ENCODE measurements at regions not wholly inside any gene's neighbourhood (a gene's known extent, or its start where the extent isn't known, plus 50 kb on each side); places are given as distances from the start of the nearest gene placed in this dataset.

DNA sequence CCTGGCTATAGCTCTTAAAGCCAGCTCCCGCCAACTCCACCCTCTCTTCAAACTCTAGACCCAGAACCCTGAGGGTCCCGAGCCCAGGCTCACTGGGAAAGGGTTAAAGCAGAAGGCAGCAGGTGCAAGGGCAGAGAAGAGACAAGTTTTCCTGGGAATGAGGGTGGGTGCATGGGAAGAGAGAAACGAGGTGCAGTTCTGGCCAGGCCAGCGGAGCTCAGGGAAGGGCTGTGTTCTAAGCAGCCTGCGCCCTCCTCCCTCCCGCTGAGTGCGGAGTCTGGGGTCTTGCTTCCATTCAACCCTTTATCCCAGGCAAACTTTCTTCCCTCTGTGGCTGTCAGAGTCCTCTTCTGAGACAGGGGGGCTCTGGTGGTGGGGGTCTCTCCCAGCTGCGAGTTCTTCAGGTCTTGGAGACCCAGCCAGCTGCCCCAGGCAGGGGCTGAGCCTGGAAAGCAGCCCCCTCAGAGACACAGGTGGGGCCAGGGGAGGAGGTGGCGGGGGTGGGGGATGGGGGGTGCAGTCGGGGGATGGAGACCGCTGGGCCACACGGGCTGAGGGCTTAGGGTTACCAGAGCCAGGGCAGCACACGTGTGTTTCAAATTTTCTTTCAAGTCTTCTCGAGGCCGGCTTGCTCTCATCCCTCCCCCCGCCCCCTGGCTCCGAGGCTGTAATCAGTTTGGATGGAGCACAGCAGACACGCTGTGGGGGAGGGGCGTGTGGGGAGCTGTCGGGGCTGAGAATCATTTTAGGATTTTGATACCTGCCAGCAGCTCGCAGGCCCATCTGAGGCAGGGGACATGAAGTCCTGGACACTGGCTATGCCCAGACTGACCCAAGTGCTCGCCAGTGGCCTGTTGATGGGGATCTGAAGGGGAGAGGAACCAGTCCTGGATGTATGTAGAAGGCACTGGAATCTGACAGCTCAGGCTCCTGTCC, 169.6 kb upstream of the SMIM23 start:
- in situ Hi-C loops (cut with HindIII; ENCODE audit: low pct_unique_long_range_greater_than_20kb, low sequenced_read_pairs) = no loop called here

GRCh38 chr5:171617266-171617665, 168.4 kb upstream of the SMIM23 start:
- DNase-seq (ENCODE audit: low read depth) = no peak
- in situ Hi-C loops (cut with HindIII; ENCODE audit: low pct_unique_long_range_greater_than_20kb, low sequenced_read_pairs) = no loop called here

More for the DNA sequence above, 169.6 kb upstream of the SMIM23 start:
- DNase-seq (ENCODE audit: low read depth) = no peak

- in situ Hi-C loops (cut with HindIII; ENCODE audit: low pct_unique_long_range_greater_than_20kb, low sequenced_read_pairs) = no loop called here
- DNase-seq (ENCODE audit: low read depth) = no peak
These were observed 167.6 kb upstream of the SMIM23 start for GRCh38 chr5:171617817-171618591.

DNA sequence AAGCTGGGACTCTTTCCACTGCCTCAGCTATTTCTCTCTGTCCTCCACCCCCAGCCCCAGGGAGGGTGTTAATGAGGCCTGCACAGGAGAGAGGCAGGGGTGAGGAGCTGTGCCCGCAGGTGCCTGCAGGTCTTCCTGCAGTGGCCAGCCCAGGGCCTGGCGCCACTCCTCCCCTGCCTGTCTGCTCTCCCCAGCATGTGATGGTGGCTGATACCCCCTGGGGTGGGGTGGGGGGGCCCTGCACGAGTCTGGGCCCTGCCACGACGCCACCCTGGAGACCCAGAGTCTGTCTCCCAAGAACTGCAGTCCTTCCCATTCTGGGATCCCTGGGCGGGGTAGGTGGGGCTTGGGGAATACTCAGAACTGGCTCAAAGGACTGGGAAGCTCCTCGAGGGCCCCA, 166.4 kb upstream of the SMIM23 start:
- no peak for DNase-seq (ENCODE audit: low read depth)
- in situ Hi-C loops (cut with HindIII; ENCODE audit: low pct_unique_long_range_greater_than_20kb, low sequenced_read_pairs) = no loop called here

- DNase-seq (ENCODE audit: low read depth) = no peak
These were observed 165.9 kb upstream of the SMIM23 start for GRCh38 chr5:171619744-171620143.

GRCh38 chr5:171622010-171622409, 163.6 kb upstream of the SMIM23 start:
- no peak for DNase-seq (ENCODE audit: low read depth)
- in situ Hi-C loops (cut with HindIII; ENCODE audit: low pct_unique_long_range_greater_than_20kb, low sequenced_read_pairs) = no loop called here

More at GRCh38 chr5:171619744-171620143, 165.9 kb upstream of the SMIM23 start:
- in situ Hi-C loops (cut with HindIII; ENCODE audit: low pct_unique_long_range_greater_than_20kb, low sequenced_read_pairs) = no loop called here

DNA sequence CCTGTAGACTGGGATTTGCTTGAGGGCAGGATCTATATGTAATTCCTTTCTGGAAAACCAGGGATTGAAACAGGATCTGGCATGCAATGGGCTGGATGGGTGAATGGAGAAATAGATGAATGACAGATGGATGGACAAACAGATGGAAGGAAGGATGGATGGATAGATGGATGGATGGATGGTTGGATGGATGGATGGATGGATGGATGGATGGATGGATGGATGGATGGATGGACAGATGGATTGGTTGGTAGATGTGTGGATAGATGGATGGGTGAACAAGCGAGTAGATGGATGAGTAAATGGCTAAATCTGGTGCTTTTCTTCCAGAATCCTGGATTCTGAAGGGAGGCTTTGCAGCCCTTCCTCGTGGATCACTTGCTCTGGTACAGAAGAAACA, 162.5 kb upstream of the SMIM23 start:
- no peak for DNase-seq (ENCODE audit: low read depth)
- in situ Hi-C loops (cut with HindIII; ENCODE audit: low pct_unique_long_range_greater_than_20kb, low sequenced_read_pairs) = no loop called here

GRCh38 chr5:171623551-171624097, 162.0 kb upstream of the SMIM23 start:
- DNase-seq (ENCODE audit: low read depth) = no peak
- in situ Hi-C loops (cut with HindIII; ENCODE audit: low pct_unique_long_range_greater_than_20kb, low sequenced_read_pairs) = no loop called here

DNA sequence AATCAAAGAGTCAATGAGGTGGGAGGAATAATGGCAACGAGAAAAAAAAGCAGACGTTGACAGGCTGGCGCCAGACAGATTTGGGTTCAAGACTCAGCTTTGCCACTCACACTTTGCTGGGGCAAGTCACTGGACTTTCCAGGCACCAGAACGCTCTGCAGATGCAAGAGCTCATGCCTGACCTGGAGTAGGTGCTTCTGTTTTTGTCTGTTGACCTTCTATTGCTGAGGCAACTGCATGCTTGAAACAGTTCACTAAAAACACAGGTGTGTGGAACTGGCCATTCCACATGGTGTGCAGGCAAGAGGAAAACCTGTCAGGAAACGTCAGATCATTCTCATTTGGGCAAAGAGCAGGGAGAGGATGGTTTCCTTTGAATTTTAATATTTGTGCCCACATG, 161.2 kb upstream of the SMIM23 start:
- DNase-seq (ENCODE audit: low read depth) = no peak
- in situ Hi-C loops (cut with HindIII; ENCODE audit: low pct_unique_long_range_greater_than_20kb, low sequenced_read_pairs) = no loop called here

- in situ Hi-C loops (cut with HindIII; ENCODE audit: low pct_unique_long_range_greater_than_20kb, low sequenced_read_pairs) = no loop called here
- DNase-seq (ENCODE audit: low read depth) = no peak
These were observed 160.0 kb upstream of the SMIM23 start for GRCh38 chr5:171625646-171626045.

DNA sequence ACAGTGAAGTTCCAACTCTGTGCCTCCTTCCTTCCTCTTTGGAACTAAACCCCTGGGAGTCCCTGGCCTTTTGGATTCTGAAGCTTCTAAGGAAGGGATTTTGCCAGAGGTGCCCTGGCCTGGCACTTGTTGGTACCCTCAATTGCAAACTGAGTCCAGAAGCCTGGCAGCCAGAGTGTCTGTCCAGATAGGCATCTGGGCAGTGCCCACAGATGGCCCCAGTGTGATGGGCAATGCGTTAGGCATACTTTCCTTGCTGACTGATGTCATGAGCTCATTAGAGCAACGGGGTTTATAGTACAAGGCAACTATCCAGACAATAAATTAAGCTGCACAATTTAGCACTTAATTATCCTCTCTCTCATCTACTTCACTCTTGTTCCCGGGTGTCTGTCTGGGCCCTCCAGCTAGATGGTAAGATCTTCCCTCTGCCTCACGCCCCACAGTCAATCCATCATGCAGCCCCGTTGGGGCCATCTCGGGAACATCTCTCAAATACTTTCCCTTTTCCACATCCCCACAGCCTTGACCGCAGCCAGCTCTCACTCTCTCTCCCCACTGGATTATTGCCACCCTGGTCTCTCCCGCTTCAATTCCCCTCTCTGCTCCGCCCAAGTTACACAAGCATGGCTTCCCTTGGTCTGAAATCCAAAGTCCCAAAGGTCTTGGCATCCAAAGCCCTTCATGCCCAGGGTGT, 157.5 kb upstream of the SMIM23 start:
- DNase-seq (ENCODE audit: low read depth) = no peak
- in situ Hi-C loops (cut with HindIII; ENCODE audit: low pct_unique_long_range_greater_than_20kb, low sequenced_read_pairs) = no loop called here

GRCh38 chr5:171628633-171628974, 157.0 kb upstream of the SMIM23 start:
- DNase-seq (ENCODE audit: low read depth) = no peak
- in situ Hi-C loops (cut with HindIII; ENCODE audit: low pct_unique_long_range_greater_than_20kb, low sequenced_read_pairs) = no loop called here

DNA sequence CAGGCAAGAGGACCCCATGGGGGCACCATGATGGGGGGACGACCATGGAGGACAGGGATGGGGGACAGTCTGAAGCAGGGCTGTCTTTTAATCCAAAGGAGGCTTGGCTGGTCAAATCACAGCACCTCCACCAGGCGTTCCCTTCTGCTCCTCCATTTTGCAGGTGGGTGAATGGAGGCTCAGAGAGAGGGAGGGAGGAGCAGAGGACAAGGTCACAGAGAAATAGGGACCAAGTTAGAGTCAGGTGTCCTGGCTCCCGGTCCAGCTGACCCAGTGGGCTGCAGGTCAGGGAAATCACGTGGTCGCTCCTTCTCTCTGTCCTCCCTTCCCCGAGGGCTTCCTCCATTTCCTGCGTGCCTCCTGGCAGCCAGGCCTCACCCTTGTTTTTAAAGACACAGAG, 156.4 kb upstream of the SMIM23 start:
- in situ Hi-C loops (cut with HindIII; ENCODE audit: low pct_unique_long_range_greater_than_20kb, low sequenced_read_pairs) = no loop called here
- no peak for DNase-seq (ENCODE audit: low read depth)

DNA sequence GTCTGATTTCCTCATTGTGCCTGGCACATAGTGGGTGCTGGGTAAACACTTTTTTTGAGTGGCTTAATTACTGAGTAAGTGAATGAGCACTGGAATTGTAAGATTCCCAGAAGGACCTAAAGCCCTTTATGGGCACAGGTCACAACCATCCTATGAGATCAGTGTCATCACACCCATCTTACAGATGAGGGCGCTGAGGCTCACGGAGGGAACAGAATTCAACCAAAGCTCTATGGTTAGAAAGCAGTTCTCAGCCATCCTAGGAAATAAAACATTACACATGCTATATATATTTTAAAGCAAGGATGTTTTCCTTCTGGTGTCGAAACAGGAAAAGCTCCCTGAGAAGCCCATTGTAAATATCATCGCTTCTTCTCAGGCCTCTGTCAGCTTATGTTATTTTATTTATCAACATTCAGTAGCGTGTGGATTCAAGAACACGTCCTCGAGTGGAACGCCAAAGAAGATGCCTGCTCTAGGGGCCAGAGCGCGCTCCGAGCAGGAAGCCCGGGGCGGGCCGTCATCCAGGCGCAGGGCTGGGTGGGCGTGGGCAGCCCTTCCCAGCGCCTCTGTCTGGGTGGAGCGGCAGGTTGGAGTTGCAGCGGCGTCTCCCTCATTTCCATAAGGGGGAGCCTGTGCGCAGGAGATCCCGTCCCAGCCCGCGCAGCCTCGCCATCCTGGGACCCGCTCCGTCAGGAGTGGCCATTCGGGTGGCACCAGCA, 155.8 kb upstream of the SMIM23 start:
- DNase-seq (ENCODE audit: low read depth) = no peak
- in situ Hi-C loops (cut with HindIII; ENCODE audit: low pct_unique_long_range_greater_than_20kb, low sequenced_read_pairs) = no loop called here

- DNase-seq (ENCODE audit: low read depth) = no peak
- in situ Hi-C loops (cut with HindIII; ENCODE audit: low pct_unique_long_range_greater_than_20kb, low sequenced_read_pairs) = no loop called here
These were observed 155.1 kb upstream of the SMIM23 start for GRCh38 chr5:171630350-171631065.

- DNase-seq (ENCODE audit: low read depth) = no peak
- in situ Hi-C loops (cut with HindIII; ENCODE audit: low pct_unique_long_range_greater_than_20kb, low sequenced_read_pairs) = no loop called here
These were observed 153.0 kb upstream of the SMIM23 start for GRCh38 chr5:171632616-171633015.

DNA sequence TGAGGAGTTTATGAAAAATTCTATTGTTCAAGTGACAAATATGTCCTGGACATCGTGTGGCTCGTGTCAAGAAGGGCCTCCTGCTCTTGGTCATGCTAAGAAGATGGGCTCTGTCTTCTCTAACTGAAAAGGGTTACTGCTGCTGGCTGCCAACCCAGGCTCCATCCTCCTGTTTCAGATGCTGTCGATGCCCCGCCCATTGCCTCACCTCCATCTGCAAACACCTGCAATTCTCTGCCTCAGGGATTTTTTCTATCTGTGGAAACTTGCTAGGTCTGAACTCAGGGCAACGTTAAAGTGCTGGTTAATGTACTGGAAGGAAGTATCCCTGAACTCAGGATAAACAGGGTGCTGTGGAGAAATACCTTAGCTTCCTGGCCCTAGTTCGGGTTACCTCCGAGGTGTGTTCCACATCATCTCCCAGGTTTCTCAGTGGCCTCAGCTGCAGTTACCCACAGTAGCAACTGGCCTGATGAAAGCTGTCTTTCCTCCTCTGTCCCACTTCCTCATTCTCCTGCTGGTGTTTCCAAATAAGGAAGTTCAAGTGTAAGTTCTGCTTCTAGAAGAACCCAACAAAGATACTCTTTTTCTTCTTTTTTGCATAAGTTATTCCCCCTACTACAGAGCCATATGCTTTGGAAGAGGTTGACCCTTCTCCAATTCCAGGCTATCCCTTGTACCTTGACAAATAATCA, 151.7 kb upstream of the SMIM23 start:
- in situ Hi-C loops (cut with HindIII; ENCODE audit: low pct_unique_long_range_greater_than_20kb, low sequenced_read_pairs) = no loop called here
- DNase-seq (ENCODE audit: low read depth) = no peak

Data from Caki2 (cell line).